ENCODE measurements at regions not wholly inside any gene's neighbourhood (a gene's known extent, or its start where the extent isn't known, plus 50 kb on each side); places are given as distances from the start of the nearest gene placed in this dataset.

- TF ChIP-seq CTCF (IDR thresholded peaks at IDR 0.05; ENCODE audit: low read depth, low read length, poor library complexity, severe bottlenecking) (no peak), EZH2phosphoT487 (IDR thresholded peaks at IDR 0.05; ENCODE audit: borderline replicate concordance, low read length) (no peak)
Observed at GRCh38 chr3:124653071-124653796, 77.0 kb upstream of the UMPS start.

Data from DOHH2 (cell line).